GM21367 (cell line): ENCODE measurements at regions not wholly inside any gene's neighbourhood (a gene's known extent, or its start where the extent isn't known, plus 50 kb on each side); places are given as distances from the start of the nearest gene placed in this dataset.
"Not testable (repeated sequence)": the region's sequence is repeated elsewhere in the genome, so short reads cannot be mapped to it uniquely, and the experiment has no call there.

Experiments
- ATAC-seq: cut with Tn5 transposase; IDR thresholded peaks from one replicate; pipeline ENCODE4 v1.9.1; 2021; ENCODE audit not compliant: unreplicated experiment

DNA sequence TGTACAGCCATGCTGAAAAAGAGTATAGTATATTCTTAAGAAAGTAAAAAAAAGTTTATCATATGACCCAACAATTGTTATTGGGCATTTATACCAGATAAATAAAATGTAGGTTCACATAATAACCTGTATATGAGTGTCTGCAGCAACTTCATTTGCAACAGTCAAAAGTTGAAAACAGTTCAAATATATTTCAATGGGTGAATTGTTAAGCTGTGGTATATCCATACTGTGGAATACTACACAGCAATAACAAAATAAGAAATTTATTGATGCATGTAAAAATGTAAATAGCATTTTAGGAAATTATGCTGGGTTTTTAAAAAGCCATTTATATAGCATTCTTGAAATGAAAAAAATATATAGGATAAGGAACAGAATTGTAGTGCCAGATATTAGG lies 1420.1 kb upstream of the ACO1 start:
- ATAC-seq, result no peak

DNA sequence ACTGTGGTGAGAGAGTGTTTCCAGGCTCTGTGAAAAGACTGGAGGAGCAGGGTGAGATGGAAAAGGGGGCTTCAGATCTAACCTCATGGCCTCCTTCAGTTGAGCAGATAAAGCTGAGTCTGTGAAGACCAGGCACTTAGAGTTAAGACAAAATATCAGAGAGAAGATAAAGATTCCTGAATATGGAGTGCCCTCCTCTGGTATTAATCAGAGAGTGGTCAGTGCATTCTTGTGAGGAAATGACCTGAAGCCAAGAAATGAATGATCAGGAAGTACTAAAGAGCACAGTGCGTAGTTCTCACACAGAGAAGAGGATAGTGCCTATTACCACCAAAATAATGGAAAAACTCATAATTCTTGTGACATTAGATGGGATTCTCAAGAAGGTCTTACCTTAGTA lies 1417.0 kb upstream of the ACO1 start:
- ATAC-seq, result no peak

DNA sequence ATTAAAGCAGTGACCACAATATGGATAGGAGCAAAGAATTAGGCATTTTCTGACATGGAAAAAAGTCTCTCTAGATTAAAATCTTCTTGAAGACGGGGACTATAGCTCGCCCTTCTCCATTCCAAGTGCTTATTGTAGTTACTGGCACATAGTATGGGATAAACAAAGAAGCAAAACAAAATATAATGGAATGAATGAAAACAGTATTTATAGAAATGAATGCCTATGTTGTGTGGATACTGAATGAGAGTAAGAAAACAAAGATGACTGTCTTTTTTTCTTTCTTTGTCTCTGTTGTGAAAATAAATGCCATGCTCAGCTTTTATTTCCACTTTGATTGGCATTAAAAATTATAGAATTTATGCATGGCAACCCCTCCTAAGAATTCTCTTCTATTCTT lies 1414.3 kb upstream of the ACO1 start:
- ATAC-seq, result no peak

DNA sequence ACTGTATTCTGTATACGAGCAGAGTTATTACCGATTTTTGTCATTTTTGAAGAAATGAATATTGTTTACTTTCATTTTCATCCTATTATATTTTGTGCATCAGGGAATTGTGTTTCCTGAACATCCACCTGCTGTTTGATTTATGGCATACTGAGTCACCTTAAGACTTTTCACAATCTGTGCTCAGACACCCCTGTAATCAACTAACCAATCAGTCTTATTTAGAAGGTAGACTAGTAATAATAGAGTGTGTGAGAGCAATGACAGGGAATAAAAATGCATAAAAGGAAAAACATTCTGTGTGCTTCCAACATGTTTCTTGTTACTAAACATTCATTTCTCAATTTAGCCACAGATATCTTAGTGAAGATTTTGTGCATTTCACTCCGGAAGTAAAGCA lies 1413.6 kb upstream of the ACO1 start:
- ATAC-seq, result no peak

DNA sequence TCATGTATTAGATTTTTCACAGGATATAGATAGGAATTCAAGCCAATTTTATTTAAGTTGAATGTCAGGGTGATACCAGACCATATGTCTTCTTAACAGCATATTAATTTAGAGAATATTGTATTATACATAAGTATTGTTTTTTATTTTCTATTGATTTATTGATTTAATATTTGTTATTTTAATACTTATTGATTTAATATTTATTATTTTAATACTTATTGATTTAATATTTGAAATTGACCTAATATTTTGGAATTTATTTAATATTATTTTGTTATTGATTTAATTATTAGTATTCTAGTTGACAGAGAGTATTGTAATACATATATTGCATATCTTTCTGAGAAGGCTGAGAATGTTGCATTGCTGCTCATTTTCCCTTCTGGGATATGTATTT lies 1411.8 kb upstream of the ACO1 start:
- ATAC-seq, result no peak

DNA sequence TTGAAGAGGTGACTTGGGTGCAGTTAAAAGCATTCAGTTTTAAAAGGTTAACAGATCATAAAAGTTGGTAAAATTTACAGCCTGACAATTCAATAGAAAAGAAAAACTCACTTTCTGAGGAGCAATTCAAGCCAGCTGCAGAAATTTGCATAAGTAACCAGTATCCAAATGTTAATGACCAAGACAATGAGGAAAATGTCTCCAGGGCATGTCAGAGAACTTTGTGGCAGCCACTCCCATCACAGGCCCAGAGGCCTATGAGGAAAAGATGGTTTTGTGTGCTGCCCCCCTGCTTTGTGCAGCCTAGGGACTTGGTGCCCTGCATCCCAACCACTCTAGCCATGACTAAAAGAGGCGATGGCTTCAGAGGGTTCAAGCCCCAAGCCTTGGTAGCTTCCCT lies 1406.5 kb upstream of the ACO1 start:
- ATAC-seq, result no peak

DNA sequence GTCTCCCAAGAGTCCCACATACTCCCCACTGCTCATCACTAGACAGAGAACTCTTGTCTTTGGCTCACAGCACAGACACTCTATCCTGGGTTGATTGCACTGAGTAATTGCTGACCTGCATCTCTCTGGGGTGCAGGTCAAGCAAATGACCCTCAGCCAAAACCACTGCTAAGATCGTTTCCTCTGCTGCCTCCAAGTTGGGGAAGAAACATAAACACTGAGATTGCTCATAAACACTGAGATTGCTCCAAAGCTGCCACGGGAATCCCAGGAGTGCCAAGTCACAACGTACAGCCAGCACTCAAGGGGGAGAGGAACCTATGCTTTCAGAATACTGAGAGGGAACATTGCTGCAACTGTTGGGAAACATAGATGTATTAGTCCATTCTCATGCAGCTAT lies 1402.1 kb upstream of the ACO1 start:
- ATAC-seq, result no peak

DNA sequence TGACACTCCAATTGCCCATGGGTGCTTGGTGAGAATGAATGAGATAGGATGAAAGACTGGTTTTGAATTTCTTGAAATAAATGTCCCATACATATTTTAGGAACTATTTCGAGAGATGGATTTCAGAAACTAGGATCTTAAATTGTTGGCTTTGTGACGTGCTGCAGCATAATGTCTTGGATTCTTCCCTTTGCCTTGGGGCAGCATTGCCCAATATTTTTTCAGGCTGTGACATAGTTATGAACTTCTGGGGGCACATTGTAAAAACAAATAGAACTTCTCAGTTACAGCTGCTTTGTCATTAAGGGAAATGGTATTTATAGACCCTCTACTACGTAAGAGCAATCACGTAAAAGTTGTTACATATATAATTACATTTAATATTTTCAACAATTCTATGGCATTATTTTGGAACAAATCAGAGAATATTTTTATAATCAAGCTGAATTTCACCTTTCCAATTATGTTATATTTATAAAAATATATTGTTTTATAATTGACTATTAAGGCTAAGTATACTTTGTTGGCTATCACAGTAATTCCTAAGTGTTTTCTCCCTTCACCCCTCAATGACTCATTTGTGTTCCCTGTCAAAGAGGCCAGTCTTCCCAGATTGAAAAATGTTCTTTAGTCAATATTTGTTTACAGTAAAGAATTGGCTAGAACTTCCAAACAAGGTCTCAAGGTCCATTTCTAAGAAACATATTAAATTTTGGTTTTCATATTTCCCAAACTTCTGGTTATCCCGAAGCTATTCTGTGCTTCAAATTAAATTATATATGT lies 1388.3 kb upstream of the ACO1 start:
- ATAC-seq, result no peak

DNA sequence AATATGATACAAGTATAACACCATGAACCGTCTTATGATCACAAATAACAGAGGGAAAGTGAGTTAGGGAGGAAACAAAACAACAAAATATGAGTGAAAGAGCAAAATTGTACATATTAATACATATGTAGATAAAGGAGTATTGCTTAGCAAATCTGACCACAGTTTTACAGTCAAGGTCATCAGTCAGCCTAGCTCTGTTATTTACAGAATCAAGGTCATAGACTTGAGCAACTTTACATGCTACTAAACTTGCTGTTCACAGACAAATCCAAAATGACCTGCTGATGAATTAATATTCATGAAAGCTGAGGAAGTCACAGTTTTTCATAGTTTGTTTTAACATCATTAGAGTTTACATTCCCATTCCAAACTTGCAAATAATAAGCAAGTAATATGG lies 1387.7 kb upstream of the ACO1 start:
- ATAC-seq, result no peak

DNA sequence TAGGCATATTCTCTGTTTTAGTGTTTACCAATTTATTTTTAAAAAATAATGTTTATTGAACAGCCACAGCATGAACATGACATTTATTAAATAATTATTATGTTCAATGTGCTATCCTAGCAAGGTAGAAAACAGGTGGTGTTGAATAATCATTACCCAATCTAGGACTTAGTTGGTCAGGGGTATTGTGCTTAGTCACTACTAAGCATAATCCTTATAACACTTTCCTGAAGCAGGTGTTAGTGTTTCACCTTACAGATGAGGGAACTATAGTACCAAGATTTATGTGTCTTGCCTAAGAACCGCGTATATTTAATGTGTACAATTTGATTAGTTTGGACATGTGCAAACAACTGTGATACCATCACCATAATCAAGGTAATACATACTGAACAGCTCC lies 1387.2 kb upstream of the ACO1 start:
- no peak for ATAC-seq

DNA sequence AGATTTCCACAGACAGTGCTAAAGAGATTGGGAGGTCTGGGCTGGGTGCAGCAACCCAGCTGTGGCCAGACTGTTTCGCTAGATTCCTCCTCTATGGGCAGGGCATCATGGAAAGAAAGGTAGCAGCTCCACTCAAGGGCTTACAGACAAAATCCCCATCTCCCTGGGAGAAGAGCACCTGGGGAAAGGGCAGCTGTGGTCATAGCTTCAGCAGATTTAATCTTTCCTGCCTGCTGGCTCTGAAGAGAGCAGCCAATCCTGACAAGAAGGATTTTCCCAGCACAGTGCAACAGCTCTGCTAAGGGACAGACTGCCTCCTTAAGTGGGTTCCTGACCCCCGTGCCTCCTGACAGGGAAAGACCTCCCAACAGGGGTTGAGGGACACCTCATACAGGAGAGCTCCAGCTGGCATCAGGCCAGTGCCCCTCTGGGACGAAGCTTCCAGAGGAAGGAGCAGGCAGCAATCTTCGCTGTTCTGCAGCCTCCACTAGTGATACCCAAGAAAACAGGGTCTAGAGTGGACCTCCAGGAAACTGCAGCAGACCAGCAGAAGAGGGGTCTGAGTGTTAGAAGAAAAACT lies 1379.3 kb upstream of the ACO1 start:
- ATAC-seq, result no peak

DNA sequence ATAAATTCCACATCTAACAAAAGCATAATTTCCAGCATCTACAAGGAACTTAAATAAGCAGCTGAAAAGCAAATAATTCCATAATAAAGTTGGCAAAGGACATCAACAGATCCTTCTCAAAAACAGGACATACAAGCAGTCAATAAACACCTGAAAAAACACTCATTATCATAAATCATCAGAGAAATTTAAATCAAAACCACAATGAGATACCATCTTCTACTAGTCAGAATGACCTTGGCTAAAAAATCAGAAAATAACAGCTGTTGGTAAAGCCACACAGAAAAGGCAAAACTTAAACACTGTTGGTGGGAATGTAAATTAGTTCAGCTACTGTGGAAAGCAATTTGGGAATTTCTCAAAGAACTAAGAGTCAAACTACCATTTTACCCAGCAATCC lies 1371.1 kb upstream of the ACO1 start:
- no peak for ATAC-seq

DNA sequence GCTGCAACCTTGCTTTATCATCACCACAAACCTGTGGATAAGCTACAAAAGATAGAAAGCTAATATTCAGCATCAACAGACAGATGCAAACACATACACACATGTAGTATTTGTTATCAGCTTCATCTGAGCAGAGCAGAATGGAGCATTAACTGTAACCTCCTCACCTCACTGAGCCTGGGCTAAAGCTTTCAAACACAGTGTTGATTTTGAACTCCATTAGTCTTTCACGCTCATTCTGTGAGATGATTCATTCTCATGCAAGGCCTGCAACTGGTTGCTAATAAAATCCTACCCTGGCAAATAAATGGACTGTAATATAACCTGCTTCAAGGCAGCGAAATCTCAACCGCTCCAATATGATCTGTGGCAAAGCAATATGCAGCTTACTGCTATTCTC lies 1360.6 kb upstream of the ACO1 start:
- ATAC-seq, result no peak

DNA sequence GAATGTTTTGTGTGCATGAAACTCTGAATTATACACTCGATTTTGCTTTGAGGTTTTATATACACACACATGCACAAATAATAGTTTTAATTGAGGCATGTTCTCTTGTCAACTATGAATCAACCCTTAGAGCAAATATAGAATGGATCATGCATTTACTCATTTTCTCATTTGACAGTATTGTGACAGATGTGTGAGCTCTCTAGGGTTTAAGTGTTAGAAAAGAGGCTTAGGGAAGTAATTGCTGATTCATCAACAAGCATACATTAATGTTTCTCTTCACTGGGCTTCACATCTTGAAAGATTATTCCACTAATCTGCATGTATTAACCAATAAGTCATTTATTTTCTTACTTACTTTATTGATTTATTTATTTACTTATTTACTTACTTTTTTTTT lies 1356.8 kb upstream of the ACO1 start:
- ATAC-seq, result no peak

DNA sequence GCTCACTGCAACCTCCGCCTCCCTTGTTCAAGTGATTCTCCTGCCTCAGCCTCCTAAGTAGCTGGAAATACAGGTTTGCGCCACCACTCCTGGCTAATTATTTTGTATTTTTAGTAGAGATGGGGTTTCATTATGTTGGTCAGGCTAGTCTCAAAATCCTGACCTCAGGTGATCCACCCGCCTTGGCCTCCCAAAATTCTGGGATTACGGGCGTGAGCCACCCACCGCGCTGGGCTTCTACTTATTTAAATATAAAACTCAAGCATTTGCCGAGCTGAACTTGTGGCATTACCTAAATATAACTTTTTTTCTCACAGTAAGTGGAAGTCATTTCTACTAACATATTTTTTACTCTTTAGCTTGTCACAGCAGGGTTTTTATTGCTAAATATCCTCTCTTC lies 1356.3 kb upstream of the ACO1 start:
- no peak for ATAC-seq

DNA sequence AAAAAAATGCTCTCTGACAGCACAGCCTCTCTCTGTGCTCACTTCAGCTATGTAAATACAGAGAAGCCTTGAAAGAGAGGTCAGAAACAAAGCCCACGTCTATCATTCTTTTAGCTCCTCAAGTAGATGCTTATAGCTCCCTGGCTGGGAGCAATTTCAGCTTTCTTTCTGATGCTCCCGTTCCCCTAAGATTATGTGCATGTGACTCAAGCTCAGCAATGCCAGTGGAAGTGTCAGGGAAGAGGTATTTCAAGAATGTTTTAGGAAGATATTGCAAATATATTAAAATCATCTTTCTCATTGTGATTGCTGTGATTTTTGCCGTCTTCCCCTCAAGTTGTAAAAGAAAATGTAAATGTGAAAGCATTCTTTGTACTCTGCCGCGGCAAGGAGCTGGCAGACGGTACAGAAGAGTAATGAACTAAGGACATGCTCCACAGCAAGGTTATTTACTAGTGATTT lies 1353.7 kb upstream of the ACO1 start:
- no peak for ATAC-seq

DNA sequence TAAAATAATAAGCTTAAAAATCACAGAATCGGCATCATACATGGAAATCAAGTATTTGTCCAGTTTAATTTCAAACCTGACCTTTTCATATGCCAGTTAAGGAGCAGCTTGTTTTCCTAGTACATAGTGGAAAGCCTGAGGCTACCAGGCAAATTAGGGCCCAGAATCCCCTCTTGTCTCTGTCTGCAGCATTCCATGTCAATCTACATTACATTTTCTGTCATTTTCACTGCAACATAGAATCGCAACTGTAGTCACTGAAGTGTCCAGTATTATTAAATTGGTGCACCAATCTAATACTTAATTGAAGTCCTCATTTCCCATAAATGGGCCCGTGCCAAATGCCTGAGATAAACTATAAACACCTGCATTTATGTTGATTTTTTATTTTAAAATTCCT lies 1352.2 kb upstream of the ACO1 start:
- ATAC-seq, result no peak

DNA sequence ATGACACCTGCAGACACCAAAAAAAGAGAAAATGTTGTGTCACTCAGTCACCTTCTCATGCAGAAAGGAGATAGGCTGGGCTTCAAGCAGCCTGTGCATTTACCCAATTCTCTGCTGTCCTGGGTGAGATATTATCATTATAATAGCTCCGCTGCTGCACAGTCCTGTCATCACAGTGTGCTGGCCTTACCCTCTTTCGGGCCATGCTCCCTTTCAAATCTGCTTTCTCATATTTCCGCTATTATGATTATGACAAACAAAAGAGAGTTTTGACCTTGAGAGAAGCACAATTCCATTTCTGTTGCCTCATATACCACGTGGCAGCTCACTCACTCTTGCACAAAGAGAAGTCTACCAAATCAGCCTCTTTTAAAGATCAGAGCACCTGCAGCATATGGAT lies 1350.1 kb upstream of the ACO1 start:
- ATAC-seq, result no peak

DNA sequence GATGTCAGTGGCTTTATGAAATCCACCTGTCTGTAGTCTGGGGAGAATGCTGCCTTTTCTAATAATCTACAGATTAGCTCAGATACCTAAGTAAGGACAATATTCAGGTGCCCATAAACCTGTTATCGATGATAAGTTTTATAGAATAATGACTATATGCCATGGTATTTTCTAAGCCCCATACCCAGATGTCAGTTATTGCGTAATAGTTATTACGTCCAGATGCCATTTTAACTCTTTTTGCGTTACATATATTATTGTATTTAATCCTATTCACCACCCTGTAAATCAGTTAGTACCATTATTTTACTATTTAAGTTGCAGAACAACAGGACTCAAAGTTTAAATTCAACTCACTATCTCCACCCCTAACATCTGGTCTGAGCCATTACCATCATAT lies 1343.9 kb upstream of the ACO1 start:
- ATAC-seq, result no peak

DNA sequence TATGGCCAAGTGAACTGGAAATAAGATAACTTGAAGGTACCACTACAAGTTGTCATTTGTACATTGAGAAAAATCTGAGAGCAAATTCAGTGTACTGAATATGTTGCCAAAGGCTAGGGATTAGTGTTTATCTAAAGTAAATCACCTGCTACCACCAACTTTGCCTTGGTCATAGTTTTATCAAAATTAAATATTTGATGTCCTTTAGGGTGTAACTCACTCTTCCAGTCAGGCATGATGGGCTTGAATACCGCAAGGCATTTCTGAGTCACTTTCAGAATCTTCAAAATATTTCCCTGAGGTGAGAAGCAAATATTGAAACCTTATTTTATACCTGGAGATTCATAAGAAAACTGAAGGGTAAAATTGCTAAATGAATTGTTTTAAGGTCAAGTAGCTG lies 1338.6 kb upstream of the ACO1 start:
- ATAC-seq, result no peak

DNA sequence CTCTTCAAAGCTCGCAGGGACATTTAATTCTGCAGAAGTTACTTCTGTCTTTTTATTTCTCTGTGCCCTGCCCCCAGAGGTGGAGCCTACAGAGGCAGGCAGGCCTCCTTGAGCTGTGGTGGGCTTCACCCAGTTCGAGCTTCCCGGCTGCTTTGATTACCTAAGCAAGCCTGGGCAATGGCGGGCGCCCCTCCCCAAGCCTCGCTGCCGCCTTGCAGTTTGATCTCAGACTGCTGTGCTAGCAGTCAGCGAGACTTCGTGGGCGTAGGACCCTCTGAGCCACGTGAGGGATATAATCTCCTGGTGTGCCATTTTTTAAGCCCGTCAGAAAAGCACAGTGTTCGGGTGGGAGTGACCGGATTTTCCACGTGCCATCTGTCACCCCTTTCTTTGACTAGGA lies 1322.9 kb upstream of the ACO1 start:
- not testable (repeated sequence) for ATAC-seq

DNA sequence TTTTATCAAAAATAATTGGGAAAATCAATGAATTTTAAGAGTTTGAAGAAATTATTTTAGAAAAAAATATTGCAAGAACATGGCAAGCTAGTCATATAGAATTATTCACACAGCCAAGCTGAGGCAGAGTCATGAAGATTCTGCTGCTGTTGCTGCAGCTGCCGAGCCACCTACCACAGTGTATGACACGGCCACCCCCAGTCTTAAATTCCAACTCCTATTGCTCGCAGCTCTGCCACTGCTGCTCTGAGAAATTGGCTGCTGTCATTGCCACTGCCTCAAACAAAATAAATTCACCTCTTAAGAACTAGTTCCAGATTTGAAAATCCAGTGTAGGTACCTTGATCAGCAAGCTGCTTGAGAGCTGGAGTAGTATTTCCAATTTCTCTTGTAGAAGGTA lies 1318.8 kb upstream of the ACO1 start:
- no peak for ATAC-seq

DNA sequence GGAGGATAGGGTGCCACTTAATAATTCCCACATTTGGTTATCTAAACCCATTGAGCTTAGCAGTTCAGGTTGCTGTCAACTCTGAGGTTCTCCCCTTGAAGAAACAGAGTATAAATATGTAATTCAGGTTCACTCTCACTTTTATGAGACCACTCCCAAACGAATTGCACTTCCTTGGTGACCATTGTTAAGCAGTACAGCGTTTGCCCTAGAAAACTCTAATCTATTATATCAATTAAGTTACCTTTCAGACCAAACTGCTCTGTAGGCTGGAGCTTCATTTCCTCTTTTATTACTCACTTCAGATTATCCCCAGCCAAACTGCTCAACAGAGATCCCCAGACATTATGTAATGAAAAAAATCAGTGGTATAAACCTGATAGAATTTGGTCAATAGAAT lies 1317.0 kb upstream of the ACO1 start:
- no peak for ATAC-seq
